NCI-H2107 treated with DMSO at 0.1 percent for 48 hours (cell line): ENCODE measurements at regions not wholly inside any gene's neighbourhood (a gene's known extent, or its start where the extent isn't known, plus 50 kb on each side); places are given as distances from the start of the nearest gene placed in this dataset.

ENCODE experiments used
- DNase-seq: peaks from one replicate; lab custom pipeline; 2025; ENCODE audit not compliant: unreplicated experiment; lab: John Stamatoyannopoulos, UW

DNA sequence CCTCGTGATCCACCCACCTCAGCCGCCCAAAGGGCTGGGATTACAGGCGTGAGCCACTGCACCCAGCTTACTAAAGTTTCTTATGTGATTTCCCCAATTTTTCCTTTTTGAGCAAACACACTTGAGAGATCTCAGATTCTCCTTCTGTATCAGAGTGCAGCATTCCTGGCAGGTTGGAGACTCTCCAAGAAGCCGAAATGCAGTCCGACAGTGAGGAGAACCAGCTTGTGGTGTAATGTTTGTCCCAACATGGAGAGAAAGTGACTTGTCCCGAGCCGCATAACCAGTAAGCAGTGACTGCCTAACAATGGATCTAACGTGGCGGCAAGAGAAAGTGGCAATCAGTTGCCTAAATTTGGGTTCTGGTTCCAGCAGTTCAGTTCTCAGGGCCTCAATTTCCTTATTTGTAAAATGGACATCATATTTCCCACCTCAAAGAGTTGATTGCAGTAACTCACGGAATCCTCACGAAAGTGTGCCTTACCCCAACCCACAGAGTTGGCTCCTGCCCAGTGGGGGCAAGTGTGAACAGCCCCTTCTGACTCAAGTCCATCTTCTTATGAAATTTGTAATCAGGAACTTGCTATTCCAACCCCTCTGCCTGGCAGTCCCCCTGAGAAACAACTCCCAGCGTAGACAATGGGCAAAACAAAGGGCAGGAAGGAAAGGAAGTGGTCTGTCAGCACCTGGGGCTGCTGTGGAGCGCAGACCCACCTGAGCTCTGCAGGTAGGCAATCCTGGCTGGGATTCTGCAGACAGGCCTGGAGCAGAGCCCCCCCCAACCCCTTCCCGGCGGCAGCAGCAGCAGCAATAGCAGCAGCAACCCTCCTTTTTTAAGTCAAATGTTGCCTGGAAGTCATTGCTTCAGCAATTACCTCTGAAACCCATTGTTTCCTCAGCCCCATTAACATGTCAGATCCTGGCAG, 223.6 kb upstream of the POU3F1 start:
- DNase-seq, result no peak

DNA sequence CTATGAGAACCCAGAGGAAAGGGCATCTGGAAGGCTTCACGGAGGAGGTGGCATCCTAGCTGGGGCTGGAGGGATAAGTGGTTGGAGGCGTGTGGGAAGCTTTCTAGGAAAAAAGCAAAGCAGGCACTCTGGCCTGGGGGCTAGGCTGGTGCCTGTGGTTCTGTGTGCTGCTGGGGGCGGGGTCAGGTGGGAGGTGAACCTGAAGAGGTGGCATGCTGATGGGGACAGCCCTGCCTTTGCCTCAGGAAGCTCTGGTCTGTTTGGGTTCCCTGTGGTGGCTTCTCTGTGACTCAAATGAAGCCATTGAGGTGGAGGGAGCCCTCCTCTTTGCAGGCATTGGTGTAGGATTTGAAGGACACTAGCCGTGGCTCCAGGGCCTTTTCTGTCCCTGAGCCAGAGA, 221.6 kb upstream of the POU3F1 start:
- no peak for DNase-seq

DNA sequence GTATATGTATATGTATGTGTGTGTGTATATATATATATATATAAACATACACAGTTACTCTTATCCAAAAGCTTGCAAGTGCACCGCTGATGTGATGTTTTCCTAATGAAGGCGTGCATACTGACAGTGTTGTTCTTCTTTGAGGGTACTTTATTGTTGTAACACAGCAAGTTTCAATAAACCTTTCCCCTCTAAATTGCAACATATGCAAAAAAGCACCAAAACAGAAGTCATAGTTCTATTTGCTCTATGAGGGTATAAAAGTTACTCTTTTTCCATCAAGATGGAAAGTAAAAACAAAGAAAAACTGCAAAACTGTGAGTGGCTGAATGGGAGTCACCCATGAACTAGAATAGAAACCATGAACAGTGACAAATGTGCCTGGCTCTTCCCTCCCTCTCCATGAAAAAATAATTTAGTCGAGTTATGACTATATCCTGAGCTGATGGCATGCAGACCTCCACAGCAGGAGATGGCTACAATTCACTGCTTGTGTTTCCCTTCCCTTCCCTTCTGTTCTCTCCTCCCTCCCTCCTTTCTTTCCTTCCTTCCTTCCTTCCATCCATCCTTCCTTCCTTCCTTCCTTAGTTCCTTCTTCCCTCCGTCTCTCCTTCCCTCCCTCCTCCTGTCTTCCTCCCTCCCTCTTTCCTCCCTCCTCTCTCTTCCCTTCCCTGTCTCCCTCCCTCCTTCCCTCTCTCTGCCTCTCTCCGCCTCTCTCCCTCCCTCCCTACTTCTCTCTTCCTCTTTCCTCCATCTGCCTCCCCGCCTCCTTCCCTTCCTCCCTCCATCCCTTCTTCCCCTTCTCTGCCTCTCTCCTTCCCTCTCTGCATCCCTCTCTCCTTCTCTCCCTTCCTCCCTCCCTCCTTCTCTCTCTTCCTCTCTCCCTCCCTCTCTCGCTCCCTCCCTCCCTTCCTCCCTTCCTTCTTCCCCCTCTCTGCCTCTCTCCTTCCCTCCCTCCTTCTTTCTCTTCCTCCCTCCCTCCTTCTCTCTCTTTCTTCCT, 220.7 kb upstream of the POU3F1 start:
- no peak for DNase-seq

DNA sequence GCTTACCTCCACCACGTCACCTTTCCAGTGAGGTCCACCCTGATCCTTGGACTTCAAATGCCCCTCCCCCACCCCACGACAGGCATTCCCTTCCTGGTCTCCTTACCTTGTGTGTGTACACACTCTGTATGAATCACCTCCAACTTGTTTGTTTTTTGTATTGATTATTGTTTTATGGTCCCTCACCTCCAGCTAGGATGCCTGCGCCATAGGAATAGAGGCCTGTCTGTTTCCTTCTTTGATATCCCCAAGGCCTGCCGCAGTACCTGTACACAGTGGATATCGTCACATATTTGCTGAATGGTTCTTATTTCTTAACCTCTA, 219.6 kb upstream of the POU3F1 start:
- no peak for DNase-seq

DNA sequence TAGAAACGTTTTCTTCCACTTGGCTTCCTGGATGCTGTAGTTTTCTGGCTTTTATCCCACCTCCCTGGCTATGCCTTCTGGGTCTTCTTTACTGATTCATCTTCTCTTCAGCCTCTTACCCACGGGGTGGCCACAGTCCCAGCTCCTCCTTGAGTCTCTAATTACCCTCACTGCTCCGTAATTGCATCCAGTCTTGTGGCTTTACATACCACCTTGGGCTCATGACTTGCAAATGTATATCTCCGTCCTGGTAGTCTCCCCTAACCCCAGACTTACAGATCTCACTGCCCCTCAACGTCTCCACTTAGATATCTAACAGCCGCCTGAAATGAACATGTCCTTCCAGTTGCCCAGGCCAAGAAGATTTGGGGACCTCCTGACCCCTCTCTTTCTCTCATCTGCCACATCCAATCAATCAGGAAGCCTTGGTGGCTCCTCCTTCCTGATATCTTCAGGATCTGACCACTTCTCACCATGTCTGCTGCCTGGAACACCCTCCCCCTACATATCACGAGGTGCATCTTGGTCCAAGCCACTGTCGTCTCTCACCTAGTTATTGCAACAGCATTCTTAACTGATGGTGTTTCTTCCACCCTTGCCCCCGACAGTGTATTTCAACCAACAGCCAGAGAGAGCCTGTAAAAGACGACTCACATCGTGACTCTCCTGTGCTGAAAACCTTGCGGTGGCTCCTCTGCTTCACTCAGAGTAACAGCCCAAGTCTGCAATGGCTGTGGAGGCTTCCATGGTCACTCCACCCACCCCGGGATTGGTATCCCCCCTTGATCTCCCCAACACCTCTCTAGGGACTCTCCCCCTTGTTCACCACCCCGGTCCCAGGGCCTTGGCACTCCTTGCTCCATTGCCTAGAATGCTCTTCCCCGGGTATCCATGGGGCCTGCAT, 219.0 kb upstream of the POU3F1 start:
- DNase-seq, result no peak

DNA sequence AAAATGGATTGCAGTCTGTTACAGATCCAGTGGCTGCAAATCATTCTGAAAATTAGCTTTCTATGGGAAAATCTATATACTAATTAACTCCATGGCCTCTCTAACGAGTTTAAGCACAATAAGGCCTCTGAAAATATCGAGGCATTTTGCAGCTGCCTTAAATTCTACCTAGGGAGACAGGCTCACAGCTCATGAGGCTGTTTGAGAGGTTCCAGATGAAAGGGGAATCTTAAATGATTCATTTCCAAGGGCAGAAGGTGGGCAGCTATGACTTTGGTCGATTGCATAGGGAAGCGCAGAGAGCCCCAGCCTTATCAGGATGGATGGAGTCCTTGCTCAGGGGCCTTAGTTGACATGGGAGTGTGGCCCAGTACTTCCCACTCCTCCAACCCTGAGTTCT, 216.8 kb upstream of the POU3F1 start:
- no peak for DNase-seq

DNA sequence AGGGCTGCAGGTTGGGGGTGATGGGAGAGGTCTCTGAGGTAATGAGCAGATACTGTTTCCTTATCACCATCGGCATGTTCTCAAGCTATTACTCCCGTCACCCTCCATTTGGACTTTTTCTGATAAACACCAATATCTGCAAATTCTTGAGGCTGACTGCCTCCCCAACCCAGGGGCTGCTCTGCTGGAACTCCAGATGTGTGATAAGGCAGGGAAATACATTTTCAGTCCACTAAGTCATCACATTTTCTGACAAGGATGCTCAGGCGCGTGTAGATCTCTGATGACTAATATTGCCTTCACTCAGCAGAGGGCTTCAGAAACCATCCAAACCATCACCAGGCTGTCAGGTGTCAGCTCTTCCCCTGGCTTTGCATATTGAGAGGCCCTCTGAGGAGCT, 215.0 kb upstream of the POU3F1 start:
- DNase-seq, result no peak

DNA sequence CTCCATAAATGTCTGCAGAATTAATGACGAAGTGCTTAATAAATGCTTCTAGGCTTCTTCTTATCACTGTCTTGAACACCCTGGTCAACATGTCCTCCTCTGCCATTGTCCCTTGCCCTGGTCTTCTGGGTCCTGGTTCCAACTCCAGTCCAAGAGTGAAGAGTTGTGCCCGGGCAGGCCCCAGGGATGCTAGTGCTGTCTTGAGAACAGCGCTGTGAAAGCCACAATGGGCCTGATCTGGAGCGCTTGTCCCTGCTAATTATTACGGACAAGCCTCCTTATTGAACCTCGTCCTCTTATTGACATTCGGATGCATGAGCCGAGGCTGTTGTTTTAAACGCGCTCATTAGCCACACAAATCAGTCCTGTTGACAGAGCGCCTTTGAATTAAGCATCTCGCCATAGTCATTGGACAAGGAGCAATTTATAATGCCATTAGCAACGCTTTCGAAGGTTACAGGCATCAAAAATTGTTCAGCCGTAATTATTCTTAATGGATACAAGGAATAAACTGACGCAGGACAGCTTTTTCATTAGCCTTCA, 211.6 kb upstream of the POU3F1 start:
- no peak for DNase-seq

DNA sequence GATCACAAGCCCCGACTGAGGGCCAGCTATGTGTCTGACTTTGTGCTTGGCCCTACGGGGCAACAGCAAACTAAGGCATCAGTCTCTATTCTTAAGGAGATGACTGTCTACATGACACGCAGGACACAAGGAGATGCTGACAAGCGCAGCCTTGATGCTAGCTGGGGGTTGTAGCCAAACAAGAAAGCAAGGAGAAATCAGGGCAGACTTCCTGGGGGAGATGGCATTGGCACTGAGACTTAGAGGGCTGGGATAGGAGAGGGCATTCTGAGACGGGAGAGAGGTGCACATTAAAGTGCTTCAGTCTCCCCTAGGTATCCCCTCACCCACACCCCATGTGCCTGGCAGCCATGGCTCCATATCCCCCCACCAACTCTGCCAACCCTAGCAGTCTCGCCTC, 210.8 kb upstream of the POU3F1 start:
- no peak for DNase-seq

DNA sequence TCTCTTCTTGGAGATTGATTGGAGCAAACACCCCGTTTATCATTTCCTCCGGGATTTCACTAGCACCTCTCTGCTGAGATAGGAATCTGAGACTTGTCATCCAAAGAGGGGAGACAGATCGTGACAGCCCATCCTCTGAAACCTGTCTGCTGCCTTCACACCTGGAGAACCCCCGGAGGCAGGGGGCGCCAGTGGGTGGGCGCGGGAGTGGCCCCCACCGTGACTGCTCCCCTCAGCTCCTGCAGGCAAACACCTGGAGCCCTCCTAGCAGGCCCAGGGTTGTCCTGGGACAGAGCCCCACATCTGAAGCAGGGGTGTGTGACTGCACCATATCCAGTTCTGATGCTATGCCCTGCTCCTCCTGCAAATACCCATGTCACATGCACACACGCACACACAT, 209.5 kb upstream of the POU3F1 start:
- DNase-seq, result no peak

DNA sequence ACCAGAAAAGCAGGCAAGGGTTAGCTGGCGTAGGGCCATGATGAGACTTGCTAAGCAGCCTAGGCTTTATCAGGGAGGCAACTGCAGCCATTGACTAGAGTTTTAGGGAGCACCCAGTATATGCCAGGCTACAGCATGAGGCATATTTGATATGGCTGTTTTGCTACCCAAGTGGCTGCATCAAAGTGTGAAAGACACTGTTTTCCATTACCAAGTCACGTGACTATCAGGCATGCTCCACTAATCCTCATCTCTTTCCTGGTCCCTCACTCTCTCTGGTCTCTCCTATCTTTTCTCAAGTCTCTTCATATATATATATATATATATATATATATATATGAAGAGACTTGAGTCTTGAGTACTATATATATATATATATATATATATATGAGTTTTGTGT, 206.7 kb upstream of the POU3F1 start:
- no peak for DNase-seq

DNA sequence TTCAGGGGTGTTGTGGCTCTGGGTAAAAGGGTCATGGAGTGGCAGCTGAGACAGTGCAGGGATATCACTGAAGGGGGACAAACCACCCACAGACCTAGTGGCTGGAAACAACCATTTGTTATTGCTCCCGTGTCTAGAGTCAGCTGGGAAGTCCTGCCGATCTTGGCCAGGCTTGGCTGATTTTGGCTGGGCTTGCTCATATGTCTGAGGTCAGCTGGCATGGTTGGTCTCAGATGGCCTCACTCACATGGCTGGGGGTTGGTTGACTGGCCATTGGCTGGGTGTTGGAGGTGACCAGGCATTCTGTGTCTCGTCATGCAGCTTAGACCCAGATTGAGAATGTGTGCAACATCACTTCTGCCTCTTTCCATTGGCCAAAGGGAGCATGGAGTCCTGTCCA, 203.8 kb upstream of the POU3F1 start:
- no peak for DNase-seq

DNA sequence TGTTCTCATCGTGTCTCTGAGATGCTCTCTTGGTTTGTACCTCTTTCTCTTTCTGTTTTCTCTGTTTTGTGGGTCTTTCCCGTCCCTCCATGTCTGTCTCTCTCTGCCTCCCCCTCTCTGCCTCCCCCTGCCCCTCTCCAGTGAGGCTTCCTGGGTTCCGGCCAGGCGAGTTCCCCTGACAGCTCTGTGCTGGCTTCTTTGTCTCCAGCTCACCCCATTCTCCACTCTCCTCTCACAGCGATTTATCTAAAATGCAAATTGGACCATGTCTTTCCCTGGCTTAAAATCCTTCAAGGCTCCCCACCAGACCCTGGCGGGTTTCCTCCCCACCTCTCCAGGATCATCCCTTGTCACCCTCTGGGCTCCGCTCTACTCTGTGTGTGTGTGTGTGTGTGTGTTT, 202.4 kb upstream of the POU3F1 start:
- DNase-seq, result no peak

DNA sequence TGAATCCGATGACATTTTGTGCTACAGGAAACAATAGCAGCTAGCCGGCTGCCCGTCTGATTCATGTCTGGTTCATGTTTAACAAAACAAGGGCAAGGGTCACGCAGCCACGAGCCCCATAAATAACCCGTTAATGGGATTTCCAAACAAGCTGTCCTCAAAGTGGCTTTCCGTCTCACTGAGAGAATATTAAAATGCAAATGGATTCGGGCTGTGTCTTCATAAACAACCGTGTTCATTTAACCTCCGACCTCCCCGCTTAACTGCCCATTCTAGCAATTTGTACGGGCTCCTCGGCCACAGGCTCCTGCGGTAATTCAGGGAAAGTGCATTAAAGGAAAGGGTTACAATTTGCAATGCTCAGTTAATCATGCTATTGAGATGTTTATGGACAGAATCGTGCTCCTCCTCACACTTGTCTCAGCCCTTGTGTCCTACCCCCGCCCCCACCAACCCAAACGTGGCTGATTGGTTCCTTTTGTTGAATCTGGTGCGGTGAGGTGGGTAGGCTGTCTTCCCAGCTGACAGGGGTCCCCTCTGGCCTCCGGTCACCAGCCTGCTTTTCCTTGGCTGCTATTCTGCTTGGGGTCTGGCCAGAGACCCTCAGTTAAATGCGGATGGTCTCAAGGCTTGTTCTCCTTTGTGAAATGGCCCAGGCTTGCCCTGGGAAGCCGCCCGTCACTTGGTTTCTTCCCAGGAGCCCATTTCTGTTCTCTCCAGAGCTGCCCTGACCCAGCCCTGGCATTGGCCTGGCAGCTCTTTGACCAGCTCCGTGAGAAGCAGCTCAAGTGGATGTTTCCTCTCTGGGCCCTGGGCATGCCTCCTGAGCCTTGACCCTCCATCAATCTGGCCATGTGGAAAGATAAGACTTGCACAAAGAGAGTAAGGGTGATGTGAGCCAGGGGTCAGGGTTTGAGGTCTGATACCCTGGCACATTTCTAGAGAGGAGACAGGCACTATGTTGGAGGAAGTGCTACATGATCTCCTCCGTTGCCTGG, 200.7 kb upstream of the POU3F1 start:
- no peak for DNase-seq

DNA sequence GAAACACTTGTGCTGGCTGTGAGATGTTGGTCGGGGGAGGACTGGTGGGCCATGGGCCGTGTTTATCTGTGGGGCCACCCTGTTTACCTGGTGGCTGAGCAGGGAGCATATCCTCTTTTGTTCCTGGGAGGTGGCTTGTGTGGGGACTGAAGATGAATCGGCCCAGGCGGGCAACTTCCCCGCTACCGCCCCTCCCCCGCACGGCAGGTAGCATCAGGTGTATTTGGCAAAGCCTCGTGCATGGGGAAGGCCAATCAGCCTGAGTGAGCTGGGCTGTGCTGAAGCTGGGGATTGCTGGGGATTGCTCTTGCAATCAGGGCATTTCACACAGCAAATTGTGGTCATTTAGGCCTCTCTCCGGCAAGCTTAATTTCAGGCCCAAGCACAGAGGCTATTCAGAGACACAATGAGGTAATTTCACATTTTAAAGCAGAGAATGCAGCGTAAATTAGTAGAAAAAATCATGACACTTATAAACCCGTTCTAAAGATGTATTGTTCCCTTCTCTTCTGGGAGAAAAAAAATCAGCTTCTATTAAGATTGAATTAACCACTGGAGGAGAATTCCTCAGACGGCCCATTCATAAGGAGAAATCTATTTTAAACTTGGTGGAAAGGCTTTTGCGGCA, 197.7 kb upstream of the POU3F1 start:
- no peak for DNase-seq

DNA sequence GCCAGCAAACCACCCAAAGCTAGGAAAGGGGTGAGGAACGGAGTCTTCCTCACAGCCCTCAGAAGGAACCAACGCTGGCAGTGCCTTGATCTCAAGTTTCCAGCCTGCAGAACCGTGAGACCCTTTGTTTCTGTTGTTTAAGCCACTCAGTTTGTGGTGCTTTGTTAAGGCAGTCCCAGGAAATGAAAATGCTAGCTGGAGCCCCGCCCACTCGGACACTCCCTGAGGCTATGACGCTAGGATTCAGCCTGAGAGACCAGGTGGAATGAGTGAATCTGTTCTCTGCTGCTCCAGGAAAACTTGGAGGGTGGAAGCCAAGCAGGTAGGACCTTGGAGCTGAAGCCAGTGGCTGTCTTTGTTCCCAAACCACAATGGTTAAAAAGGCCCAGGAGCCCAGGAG, 196.5 kb upstream of the POU3F1 start:
- DNase-seq, result no peak

DNA sequence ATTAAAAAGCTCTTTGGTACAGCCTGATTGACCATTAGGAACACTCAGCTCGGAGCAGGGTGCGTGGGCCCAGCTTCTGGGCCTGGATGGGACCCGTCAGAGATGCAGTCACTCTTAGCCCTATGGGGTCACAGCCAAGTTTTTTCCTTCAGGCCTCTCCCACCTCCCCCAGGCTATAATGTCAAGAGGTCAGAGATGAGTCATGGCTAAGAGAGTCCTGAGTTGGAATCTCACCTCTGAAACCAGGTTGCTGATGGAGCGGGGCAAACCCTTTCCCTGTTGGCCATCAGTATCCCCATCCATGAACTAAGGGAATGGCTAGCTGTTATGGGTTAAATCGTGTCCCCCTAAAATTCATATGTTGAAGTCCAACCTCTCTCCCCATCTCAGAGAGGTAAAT, 195.9 kb upstream of the POU3F1 start:
- DNase-seq, result no peak

DNA sequence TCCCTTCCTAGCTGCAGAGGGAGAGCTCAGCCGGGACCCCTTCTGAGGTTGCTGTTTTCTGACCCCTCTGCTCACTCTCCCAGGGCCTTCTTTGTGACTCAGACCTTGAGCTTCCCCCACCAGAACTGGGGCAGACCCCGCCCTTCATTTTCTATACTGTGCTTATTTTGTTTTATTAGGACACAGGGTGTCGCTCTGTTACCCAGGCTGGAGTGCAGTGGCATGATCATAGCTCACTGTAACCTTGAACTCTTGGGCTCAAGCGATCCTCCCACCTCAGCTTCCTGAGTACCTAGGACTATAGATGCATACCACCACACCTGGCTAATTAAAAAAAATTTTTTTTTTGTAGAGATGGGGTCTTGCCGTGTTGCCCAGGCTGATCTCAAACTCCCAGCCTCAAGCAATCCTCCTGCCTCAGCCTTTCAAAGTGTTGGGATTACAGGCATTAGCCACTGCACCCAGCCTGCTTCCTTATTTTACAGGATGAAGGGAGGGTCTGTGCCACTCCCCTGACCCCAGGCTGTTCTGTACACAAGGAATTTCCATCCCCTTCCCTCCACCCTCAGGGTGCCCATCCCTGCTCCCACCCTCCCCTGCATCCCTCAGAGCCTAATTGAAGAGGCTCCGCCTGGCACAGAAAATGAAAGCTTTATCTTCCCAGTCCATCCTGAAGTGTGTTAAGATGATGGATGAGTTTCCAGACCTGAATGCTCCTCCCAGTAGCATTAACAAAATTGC, 195.2 kb upstream of the POU3F1 start:
- no peak for DNase-seq
